Renal cortex interstitium (tissue), 11 donors: ENCODE measurements at regions not wholly inside any gene's neighbourhood (a gene's known extent, or its start where the extent isn't known, plus 50 kb on each side); places are given as distances from the start of the nearest gene placed in this dataset.
"Not testable (repeated sequence)": the region's sequence is repeated elsewhere in the genome, so short reads cannot be mapped to it uniquely, and the experiment has no call there.

Experiments
- DNase-seq, 11 donors: peaks; one replicate each; pipeline ENCODE4 v3.0.0-alpha.2; 2013; ENCODE audit warnings: low read depth in 9 of 11, low spot score in 4 of 11; ENCODE audit errors: extremely low read depth in 1 of 11

DNA sequence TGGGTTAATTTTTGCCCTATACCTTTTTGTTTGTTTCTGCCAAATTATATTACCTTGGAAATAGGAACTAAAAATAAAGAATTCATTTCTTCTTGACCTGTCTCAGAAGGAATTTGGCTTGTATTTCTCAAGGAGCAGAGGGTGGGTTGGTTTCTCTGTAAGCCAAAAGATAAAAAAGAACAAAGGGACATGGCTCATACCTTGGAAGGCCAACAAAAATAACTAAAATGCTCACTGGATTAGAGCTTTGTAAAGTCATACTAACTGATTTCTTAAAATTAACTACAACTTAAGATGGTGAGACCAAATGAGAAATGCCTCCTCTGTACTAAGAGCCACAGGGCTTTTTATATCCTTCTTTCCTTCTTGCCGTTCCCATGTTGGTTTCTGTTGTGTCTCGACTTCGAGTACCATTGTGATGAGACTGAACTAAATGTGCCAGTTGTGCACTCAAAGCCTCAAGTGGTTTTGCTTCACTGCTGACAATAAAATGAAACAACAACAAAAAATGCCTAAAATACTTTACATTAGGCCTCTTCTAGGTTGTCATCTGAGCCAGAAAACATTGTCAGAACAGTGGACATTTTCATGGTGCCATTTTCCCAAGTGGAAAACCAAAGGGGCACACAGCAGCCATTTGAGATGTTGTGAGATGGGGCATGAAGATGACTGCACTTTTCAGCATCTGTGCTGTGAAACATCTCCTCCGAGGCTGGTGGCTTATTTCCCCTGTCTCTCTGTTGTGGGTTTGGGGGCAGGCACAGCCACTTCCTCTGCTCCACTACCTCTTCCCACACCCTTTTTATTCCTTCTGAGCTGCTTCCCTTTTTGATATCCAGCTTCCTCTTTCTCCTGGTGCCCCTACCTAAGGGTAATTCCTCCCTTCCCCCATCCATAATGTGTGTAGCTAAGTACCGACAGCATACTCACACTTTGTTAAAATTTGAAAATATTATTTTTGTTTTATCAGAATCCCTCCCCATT is 51.8 kb upstream of the AGR3 start:
- no peak for DNase-seq

- DNase-seq: no peak
Observed at GRCh38 chr7:16934722-16935340, 53.0 kb upstream of the AGR3 start.

DNA sequence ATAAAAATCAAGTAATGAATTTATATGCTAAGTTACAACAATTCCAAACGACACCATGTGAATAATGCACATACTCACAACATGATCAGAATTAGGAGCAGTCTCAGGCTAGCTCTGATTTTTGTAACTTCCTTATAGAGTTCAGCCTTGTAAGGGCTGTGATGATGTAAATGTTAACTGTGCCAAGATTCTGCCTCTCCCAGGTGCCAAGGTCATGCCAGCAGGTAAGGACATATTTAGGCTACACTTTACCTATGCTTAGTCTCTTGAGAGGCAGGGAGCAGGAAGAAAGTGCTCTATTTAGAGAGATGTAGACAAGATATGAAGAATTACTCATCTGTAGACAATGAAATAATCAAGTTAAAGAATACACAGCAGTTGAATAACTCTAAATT is 53.6 kb upstream of the AGR3 start:
- DNase-seq: no peak

DNA sequence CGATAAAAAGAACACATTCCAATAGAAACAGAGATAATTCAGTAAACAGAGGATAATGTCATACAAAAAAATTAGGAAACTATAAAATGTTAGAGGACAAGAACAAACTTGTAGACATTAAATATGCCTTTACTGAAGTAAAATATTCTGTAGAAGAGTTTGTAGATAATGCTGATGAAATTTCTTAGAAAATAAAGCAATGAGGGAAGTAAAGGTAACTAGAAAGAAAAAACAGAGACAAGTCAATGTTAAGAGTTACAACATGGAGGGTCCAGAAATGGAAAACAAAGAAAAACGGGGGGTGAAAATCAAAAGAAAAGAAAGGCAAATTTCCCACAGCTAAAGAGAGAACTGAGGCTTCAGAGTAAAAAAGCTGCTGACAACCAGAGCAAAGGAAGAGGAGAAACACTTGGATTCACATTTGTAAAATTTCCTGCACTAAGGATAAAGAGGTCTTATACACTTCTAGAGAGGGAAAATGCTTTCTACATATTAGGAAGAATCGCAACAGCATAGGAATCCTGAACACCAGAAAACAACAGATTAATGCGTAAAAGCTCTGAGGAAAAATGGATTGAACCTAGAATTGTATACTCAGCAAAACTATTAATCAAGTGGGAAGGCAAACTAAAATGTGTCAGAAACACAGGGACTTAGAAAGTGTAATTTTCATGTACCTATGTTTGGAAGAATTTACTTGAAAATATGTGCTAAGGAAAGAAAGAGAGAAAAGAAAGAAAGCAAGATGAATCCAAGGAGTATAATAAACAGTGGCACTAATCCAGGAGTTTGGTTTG is 55.0 kb upstream of the AGR3 start:
- DNase-seq: no peak

DNA sequence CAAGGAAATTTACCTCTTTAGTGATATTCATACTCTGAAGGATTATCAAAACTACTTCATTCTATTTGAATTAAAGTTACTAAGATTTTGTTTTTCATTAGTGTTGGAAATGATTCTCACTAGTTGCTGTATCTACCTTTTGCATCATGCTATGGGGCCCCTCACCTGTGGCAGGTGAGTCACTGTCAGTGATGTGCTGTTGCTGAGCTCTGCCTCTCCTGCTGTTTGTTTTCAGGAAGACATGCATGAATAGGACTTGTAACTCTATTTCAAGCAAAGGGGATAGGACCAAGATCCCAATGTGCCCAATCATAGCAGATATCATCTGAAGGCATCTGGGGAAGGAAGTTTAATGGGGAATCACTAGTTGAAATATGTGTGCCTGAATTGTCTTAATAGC is 57.4 kb upstream of the AGR3 start:
- no peak for DNase-seq

GRCh38 chr7:16940776-16941175 is 59.0 kb upstream of the AGR3 start:
- DNase-seq: no peak

DNA sequence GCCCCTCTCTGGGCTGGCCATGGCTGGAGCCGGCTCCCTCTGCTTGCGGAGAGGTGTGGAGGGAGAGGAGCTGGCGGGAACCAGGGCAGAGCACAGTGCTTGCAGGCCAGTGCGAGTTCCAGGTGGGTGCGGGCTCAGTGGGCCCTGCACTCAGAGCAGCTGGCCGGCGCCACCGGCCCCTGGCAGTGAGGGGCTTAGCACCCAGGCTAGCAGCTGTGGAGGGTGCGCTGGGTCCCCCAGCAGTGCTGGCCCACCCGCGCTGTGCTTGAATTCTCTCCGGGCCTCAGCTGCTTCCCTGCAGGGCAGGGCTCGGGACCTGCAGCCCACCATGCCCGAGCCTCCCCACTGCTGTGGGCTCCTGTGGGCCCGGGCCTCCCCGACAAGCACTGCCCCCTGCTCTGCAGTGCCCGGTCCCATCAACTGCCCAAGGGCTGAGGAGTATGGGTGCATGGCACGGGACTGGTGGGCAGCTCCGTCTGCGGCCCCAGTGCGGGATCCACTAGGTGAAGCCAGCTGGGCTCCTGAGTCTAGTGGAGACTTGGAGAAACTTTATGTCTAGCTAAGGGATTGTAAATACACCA is 61.2 kb upstream of the AGR3 start:
- DNase-seq: no peak

- DNase-seq: no peak
Observed at GRCh38 chr7:16944936-16945335, 63.2 kb upstream of the AGR3 start.

DNA sequence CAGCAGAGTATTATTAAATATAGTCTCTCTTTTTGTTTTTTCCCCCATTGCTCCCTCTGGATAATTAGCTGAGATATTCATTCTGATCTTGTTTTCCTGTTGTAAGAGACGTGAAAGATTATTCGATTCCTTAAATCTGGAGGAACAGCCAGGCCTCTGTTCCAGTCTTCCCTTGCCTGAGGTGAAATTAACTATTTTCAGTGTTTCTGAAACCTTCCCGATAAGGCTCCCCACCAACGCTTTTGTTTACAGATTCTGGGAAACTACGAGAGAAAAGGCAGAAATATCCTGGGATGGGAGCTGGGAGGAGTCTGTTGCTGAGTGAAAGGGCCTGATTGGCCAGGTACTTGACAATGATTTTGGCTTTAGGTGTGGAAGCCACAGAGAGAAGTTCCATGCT is 63.6 kb upstream of the AGR3 start:
- no peak for DNase-seq

DNA sequence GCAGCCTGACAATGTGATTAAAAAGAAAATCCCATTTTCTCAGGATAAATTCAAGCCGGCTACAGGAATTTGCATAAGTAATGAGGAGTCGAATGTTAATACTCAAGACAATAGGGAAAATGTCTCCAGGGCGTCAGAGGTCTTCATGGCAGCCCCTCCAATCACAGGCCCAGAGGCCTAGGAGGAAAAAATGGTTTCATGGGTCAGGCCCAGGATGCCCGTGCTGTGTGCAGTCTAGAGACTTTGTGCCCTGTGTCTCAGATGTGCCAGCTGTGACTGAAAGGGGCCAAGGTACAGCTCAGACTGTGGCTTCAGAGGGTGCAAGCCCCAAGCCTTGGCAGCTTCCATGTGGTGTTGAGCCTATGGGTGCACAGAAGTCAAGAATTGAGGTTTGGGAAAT is 66.3 kb upstream of the AGR3 start:
- not testable (repeated sequence) for DNase-seq

GRCh38 chr7:16951483-16952080 is 69.8 kb upstream of the AGR3 start:
- DNase-seq: no peak

- DNase-seq: no peak
Observed at GRCh38 chr7:16954321-16954720, 72.5 kb upstream of the AGR3 start.

DNA sequence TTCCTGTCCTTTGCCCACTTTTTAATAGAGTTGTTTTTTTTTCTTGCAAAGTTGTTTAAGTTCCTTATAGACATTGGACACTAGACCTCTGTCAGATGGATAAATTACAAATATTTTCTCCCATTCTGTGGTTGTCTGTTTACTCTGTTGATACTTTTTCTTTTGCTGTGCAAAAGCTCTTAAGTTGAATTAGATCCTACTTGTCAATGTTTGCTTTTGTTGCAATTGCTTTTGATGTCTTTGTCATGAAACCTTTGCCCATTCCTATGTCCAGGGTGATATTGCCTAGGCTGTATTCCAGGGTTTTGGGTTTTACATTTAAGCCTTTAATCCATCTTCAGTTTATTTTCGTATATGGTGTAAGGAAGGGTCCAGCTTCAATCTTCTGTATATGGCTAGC is 76.9 kb upstream of the AGR3 start:
- no peak for DNase-seq

GRCh38 chr7:16960337-16960965 is 78.7 kb upstream of the AGR3 start:
- DNase-seq: no peak

DNA sequence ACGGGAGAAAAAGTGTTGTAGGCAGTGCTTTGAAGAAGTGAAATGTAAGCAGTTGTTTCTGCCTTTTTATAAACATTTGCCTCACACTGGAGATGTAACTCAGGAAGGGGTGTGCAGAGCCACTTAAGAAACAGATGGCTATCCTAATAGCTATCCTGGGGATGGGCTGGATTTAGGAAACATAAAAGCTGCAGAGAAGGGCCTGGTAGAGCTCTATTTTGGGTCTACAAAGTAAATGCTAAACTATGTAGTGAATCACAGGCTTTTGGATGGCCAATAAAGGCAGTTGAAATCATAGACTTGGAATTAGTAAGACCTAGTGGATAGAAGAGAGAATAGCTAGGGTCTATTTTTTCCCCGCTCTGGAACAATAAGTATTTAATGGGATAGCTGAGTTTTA is 79.9 kb upstream of the AGR3 start:
- DNase-seq: no peak

DNA sequence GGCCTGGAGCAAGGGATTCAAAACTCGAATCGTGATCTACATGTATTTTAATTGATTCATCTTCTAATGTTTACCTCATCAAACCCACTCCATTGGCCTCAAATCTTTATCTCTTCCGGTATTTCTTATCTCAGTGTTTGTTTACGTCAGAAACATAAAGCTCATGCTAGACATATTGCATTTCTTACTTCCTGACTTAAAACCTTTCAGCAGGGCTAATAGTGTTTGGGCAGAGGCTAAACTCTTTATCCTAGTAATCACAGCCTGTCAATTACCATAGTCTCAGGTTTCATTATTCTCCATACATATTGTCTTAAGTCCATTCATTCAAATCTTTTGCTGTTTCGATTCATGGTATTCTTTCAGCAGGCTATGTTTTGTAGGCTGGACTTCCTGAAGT is 81.3 kb upstream of the AGR3 start:
- DNase-seq: no peak

DNA sequence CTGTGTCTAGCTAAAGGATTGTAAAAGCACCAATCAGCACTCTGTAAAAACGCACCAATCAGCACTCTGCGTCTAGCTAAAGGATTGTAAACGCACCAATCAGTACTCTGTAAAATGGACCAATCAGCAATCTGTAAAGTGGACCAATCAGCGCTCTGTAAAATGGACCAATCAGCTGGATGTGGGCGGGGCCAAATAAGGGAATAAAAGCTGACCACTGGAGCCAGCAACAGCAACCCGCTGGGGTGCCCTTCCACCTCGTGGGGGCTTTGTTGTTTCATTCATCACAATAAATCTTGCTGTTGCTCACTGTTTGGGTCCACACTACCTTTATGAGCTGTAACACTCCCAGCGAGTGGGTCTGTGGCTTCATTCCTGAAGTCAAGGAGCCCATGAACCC is 83.9 kb upstream of the AGR3 start:
- DNase-seq: not testable (repeated sequence)

- DNase-seq: no peak
Observed at GRCh38 chr7:16967300-16967811, 85.6 kb upstream of the AGR3 start.
